Retinal pigment epithelial cell (primary cell): ENCODE measurements at regions not wholly inside any gene's neighbourhood (a gene's known extent, or its start where the extent isn't known, plus 50 kb on each side); places are given as distances from the start of the nearest gene placed in this dataset.

Experiments used
- DNase-seq: peaks from one replicate; pipeline ENCODE4 v3.0.0-alpha.2; 2010; ENCODE audit warnings: low read depth
- H3K4me3 ChIP-seq: 2 replicates; pipeline ENCODE4 v1.5.1; 2011; ENCODE audit warnings: mild to moderate bottlenecking, low read length, control low read depth, moderate library complexity
- CTCF ChIP-seq: conservative IDR thresholded peaks from 2 replicates; pipeline ENCODE4 v1.5.1; 2011; ENCODE audit warnings: low read depth, low read length, control low read depth, inconsistent platforms

GRCh38 chr6:90730151-90730673 is 143.3 kb upstream of the MAP3K7 start:
- no peak overlapping the region for H3K4me3 ChIP-seq
- no peak for DNase-seq
- no peak for TF ChIP-seq CTCF

GRCh38 chr6:90729057-90729456 is 142.2 kb upstream of the MAP3K7 start:
- TF ChIP-seq CTCF: no peak
- no peak for DNase-seq
- no peak overlapping the region for H3K4me3 ChIP-seq

DNA sequence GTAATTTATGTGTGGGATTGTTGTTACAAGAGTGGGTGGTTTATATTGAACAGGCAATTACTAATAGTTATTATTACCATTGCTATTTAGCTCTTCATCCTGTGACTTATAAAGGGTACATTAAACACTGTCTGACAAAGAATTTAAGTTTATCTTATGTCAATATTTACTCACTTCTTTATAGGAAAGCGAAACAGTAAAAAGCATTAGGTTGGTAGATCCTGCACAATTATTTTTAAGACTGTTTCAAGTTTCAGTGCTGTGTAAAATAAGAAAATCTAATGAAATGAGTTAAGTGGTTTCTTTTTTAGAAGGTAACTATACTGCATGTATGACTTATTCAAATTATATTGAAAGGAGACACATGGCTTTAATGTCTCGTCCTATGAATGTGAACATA is 135.8 kb upstream of the MAP3K7 start:
- no peak overlapping the region for H3K4me3 ChIP-seq
- TF ChIP-seq CTCF: no peak
- no peak for DNase-seq

DNA sequence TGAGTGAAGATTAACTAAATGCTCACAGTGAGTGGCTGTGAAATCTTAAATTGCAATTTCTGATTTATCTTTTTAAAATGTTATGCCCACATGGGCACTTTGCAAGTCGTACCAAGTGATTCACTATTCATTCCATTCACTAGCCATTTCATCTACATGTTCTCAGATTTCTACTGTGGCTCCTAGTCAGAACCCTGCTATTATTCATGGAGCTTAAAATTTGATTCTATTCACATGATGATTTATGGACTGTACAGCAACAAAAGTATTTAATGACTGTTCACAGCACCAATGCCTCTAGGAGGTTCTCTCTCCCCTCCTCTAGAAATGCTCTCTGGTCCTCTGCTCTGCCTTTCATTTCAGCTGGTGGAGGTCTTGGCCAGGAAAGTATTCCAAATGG is 133.5 kb upstream of the MAP3K7 start:
- TF ChIP-seq CTCF: no peak
- no peak overlapping the region for H3K4me3 ChIP-seq
- no peak for DNase-seq

- DNase-seq: no peak
- H3K4me3 ChIP-seq: no peak overlapping the region
- no peak for TF ChIP-seq CTCF
Measured at GRCh38 chr6:90719321-90720195, 132.7 kb upstream of the MAP3K7 start.

DNA sequence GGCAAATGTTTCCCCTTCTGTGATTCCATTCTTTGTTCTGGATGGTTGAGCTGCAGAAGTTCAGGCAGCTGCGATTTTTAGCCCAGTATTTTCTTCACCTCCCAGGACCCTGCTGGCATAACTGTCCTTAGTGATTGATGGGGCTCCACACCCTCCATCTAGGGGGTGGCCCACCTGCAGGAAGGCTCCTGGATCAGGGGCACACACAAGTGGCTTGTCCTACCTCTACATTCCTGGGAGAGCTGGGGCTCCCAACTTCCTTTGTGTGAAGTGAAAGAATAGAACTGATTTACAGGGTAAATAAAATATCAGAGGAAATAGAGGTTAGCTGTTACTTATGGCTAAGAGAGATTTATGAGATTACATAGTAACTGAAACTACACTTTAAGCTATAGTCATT is 129.5 kb upstream of the MAP3K7 start:
- DNase-seq: no peak
- no peak overlapping the region for H3K4me3 ChIP-seq
- TF ChIP-seq CTCF: no peak

GRCh38 chr6:90715093-90715655 is 128.3 kb upstream of the MAP3K7 start:
- H3K4me3 ChIP-seq: no peak overlapping the region
- TF ChIP-seq CTCF: no peak
- no peak for DNase-seq
